Aorta (tissue), 5 donors: ENCODE measurements at regions not wholly inside any gene's neighbourhood (a gene's known extent, or its start where the extent isn't known, plus 50 kb on each side); places are given as distances from the start of the nearest gene placed in this dataset.
A peak's percentile ranks its signal among the peaks of the same experiment; 100 is the strongest.

Experiments used
- ATAC-seq: fragments of 200-7000 bp; cut with Tn5 transposase; one replicate; pipeline ENCODE4 v1.9.1; 2022; ENCODE audit warnings: moderate library complexity; ENCODE audit not compliant: low FRiP score
- DNase-seq, 2 donors: peaks; one replicate each; pipeline ENCODE4 v3.0.0-alpha.2; 2020
- H3K27ac ChIP-seq, 2 donors: one replicate each; pipeline ENCODE4 v1.5.1; 2013; ENCODE audit warnings: low read length in 2 of 2, mild to moderate bottlenecking in 2 of 2, moderate library complexity in 2 of 2, control low read depth in 1 of 2, inconsistent platforms in 1 of 2, low read depth in 1 of 2
- H3K27me3 ChIP-seq, 2 donors: one replicate each; pipeline ENCODE4 v1.6.1; 2013; ENCODE audit warnings: control low read depth in 1 of 2, low read length in 1 of 2, mild to moderate bottlenecking in 1 of 2, moderate library complexity in 1 of 2; ENCODE audit not compliant: insufficient read depth in 2 of 2, control insufficient read depth in 1 of 2
- H3K36me3 ChIP-seq, 2 donors: one replicate each; pipeline ENCODE4 v1.6.1; 2013; ENCODE audit warnings: control low read depth in 1 of 2, low read length in 1 of 2, mild to moderate bottlenecking in 1 of 2; ENCODE audit not compliant: insufficient read depth in 2 of 2, control insufficient read depth in 1 of 2
- H3K4me1 ChIP-seq, 2 donors: one replicate each; pipeline ENCODE4 v1.6.1; 2013; ENCODE audit warnings: low read length in 2 of 2, control low read depth in 1 of 2, mild to moderate bottlenecking in 1 of 2, moderate library complexity in 1 of 2; ENCODE audit not compliant: insufficient read depth in 2 of 2, control insufficient read depth in 1 of 2
- H3K4me3 ChIP-seq, 2 donors: one replicate each; pipeline ENCODE4 v1.5.1; 2013; ENCODE audit warnings: low read length in 2 of 2, control low read depth in 1 of 2, mild to moderate bottlenecking in 1 of 2
- H3K9me3 ChIP-seq: one replicate; pipeline ENCODE4 v1.6.1; 2013; ENCODE audit warnings: mild to moderate bottlenecking, low read length; ENCODE audit not compliant: control insufficient read depth
- WGBS, 2 donors: extraction: QIAGEN DNeasy Blood & Tissue Kit; methylation state at CpG; one replicate each; pipeline ENCODE4 v1.1.7; 2013; 5-methylcytosine and 5-hydroxymethylcytosine counted together
- intact Hi-C, 2 donors: fragments of 100-400 bp; cut with DNase I; formaldehyde crosslinking; loops; one replicate each; pipeline versions ENCODE4 v1.14.2 to v1.15.0; 2022
- donor health status: healthy with polysubstance abuse.
- donor health status: Bipolar disorder and iron deficiency.
- donor health status: DM: no; HTN: no; CAD: no.
- donor health status: DM: no; HTN: no; CAD: no.
- donor health status: DM: yes; HTN: yes; CAD: no.

GRCh38 chr11:105328061-105328460 is 188.5 kb upstream of the CARD18 start:
- WGBS, 2 donors = 79 to 83% methylated on average over 1 of the region's 1 CpG
- Histone ChIP-seq H3K36me3 (no peaks in the 10 kb centered on the region), H3K27me3 (no peaks in the 10 kb centered on the region), H3K4me3 (no peak overlapping the region), H3K27ac (no peak overlapping the region), H3K9me3 (peaks cover 2% of the 10 kb centered on the region), H3K4me1 (no peaks in the 10 kb centered on the region)
- intact Hi-C loops = no loop called here
- no peak for DNase-seq
- no peak for ATAC-seq

- H3K4me3 ChIP-seq = no peak overlapping the region
- H3K27ac ChIP-seq = no peak overlapping the region
- peaks cover 1% of the 10 kb centered on the region for H3K9me3 ChIP-seq
- no peaks in the 10 kb centered on the region for H3K4me1 ChIP-seq
- H3K36me3 ChIP-seq = no peaks in the 10 kb centered on the region
- ATAC-seq = no peak
- 66 to 74% methylated on average over 7 of the region's 7 CpGs for WGBS, 2 donors
- no peaks in the 10 kb centered on the region for H3K27me3 ChIP-seq
- DNase-seq = no peak
- intact Hi-C loops = no loop called here
These were observed 184.6 kb upstream of the CARD18 start for GRCh38 chr11:105324156-105324555.

GRCh38 chr11:105321696-105322095 is 182.1 kb upstream of the CARD18 start:
- ATAC-seq (no peak), DNase-seq (no peak)
- Histone ChIP-seq H3K36me3 (no peaks in the 10 kb centered on the region), H3K4me3 (no peak overlapping the region), H3K27me3 (no peaks in the 10 kb centered on the region), H3K27ac (no peak overlapping the region), H3K4me1 (no peaks in the 10 kb centered on the region), H3K9me3 (peaks cover 1% of the 10 kb centered on the region)
- WGBS, 2 donors = 86 to 87% methylated on average over 2 of the region's 2 CpGs
- intact Hi-C loops = no loop called here

GRCh38 chr11:105315287-105315686 is 175.7 kb upstream of the CARD18 start:
- no peak for ATAC-seq

GRCh38 chr11:105312266-105312665 is 172.7 kb upstream of the CARD18 start:
- Histone ChIP-seq H3K36me3 (no peaks in the 10 kb centered on the region), H3K4me3 (no peak overlapping the region), H3K27ac (no peak overlapping the region), H3K4me1 (no peaks in the 10 kb centered on the region), H3K27me3 (no peaks in the 10 kb centered on the region), H3K9me3 (no peaks in the 10 kb centered on the region)
- WGBS, 2 donors = 47 to 84% methylated on average over 2 of the region's 2 CpGs
- no peak for DNase-seq
- intact Hi-C loops = no loop called here
- no peak for ATAC-seq

More at GRCh38 chr11:105315287-105315686, 175.7 kb upstream of the CARD18 start:
- H3K36me3 ChIP-seq = no peaks in the 10 kb centered on the region
- H3K4me3 ChIP-seq = no peak overlapping the region
- H3K4me1 ChIP-seq = no peaks in the 10 kb centered on the region
- DNase-seq = no peak
- H3K27me3 ChIP-seq = no peaks in the 10 kb centered on the region
- H3K9me3 ChIP-seq = no peaks in the 10 kb centered on the region
- intact Hi-C loops = no loop called here
- 83 to 88% methylated on average over 2 of the region's 2 CpGs for WGBS, 2 donors
- no peak overlapping the region for H3K27ac ChIP-seq

GRCh38 chr11:105298630-105299029 is 159.1 kb upstream of the CARD18 start:
- Histone ChIP-seq H3K9me3 (no peaks in the 10 kb centered on the region), H3K27me3 (no peaks in the 10 kb centered on the region), H3K36me3 (no peaks in the 10 kb centered on the region), H3K27ac (no peak overlapping the region), H3K4me1 (no peaks in the 10 kb centered on the region), H3K4me3 (no peak overlapping the region)
- DNase-seq (peak in 1 of 2 donors; percentile 7), ATAC-seq (no peak)
- WGBS, 2 donors = 72 to 84% methylated on average over 3 of the region's 3 CpGs
- intact Hi-C loops = no loop called here

- Histone ChIP-seq H3K27ac (no peak overlapping the region), H3K27me3 (no peaks in the 10 kb centered on the region), H3K4me3 (no peak overlapping the region), H3K36me3 (no peaks in the 10 kb centered on the region), H3K4me1 (no peaks in the 10 kb centered on the region), H3K9me3 (no peaks in the 10 kb centered on the region)
- intact Hi-C loops = no loop called here
- DNase-seq (no peak), ATAC-seq (no peak)
- 78% methylated on average over 2 of the region's 2 CpGs for WGBS, 2 donors
These were observed 158.6 kb upstream of the CARD18 start for GRCh38 chr11:105298174-105298573.

- no peaks in the 10 kb centered on the region for H3K4me1 ChIP-seq
- no peaks in the 10 kb centered on the region for H3K36me3 ChIP-seq
- intact Hi-C loops = no loop called here
- H3K4me3 ChIP-seq = no peak overlapping the region
- ATAC-seq (no peak), DNase-seq (no peak)
- 38 to 49% methylated on average over 2 of the region's 2 CpGs for WGBS, 2 donors
- no peaks in the 10 kb centered on the region for H3K9me3 ChIP-seq
- H3K27me3 ChIP-seq = no peaks in the 10 kb centered on the region
- H3K27ac ChIP-seq = no peak overlapping the region
These were observed 157.9 kb upstream of the CARD18 start for GRCh38 chr11:105297463-105297862.

- Histone ChIP-seq H3K27ac (no peak overlapping the region), H3K4me1 (no peaks in the 10 kb centered on the region), H3K36me3 (no peaks in the 10 kb centered on the region), H3K27me3 (no peaks in the 10 kb centered on the region), H3K9me3 (no peaks in the 10 kb centered on the region), H3K4me3 (no peak overlapping the region)
- ATAC-seq (no peak), DNase-seq (no peak)
- intact Hi-C loops = no loop called here
- 88% methylated on average over 8 of the region's 8 CpGs for WGBS, 2 donors
These were observed 157.2 kb upstream of the CARD18 start for GRCh38 chr11:105296806-105297205.
